HepG2 (cell line): ENCODE measurements at regions not wholly inside any gene's neighbourhood (a gene's known extent, or its start where the extent isn't known, plus 50 kb on each side); places are given as distances from the start of the nearest gene placed in this dataset.

Experiments used
- ATAC-seq: fragments of 200-7000 bp; cut with Tn5 transposase; 3 replicates; pipeline ENCODE4 v1.9.1; 2020; ENCODE audit warnings: mild to moderate bottlenecking, moderate library complexity
- BruUV-seq: library from RNA; stranded (reverse); fragments of 400-500 nt; replicated peaks from 2 replicates; lab custom pipeline; 2021; lab: Mats Ljungman, UMichigan
- CTCF ChIA-PET: fragments of 300-600 bp; formaldehyde crosslinking; extraction: SDS; loops from one replicate; lab custom pipeline; 2021; ENCODE audit warnings: low total read pairs, inconsistent platforms, low intra/inter-chr PET ratio; lab: Yijun Ruan, JAX
- POLR2A ChIA-PET: fragments of 350-600 bp; sonication (Branson Sonifier 250); formaldehyde crosslinking; loops from one replicate; lab custom pipeline; 2020; ENCODE audit warnings: antibody characterized with exemption, inconsistent platforms; lab: Yijun Ruan, JAX
- DNase-seq: peaks from one replicate; pipeline ENCODE4 v3.0.0-alpha.2; 2015; ENCODE audit warnings: low spot score
- FAIRE-seq: peaks from 3 replicates; lab custom pipeline; 2011; peaks lifted over from hg19 to GRCh38; lab: Jason Lieb, UNC
- H2AFZ ChIP-seq: one replicate; pipeline ENCODE4 v1.6.1; 2011; ENCODE audit warnings: low read length, inconsistent platforms
- H3K27ac ChIP-seq: fragments of 300-600 bp; 3 replicates; pipeline ENCODE4 v1.8.0; 2011; ENCODE audit warnings: mixed run types, mild to moderate bottlenecking, mixed read lengths, low read length, inconsistent platforms; ENCODE audit not compliant: insufficient read depth; ENCODE audit errors: extremely low read length
- H3K27me3 ChIP-seq, 2 experiments: fragments of 200-600 bp in 1 of 2; 2 replicates in 1 of 2; 3 replicates in 1 of 2; pipeline versions ENCODE4 v1.6.0 to v1.8.0; 2011; ENCODE audit warnings: low read length in 2 of 2, mild to moderate bottlenecking in 2 of 2, moderate library complexity in 2 of 2, inconsistent platforms in 1 of 2; ENCODE audit not compliant: insufficient read depth in 2 of 2, control insufficient read depth in 1 of 2
- H3K36me3 ChIP-seq, 2 experiments: fragments of 200-600 bp in 1 of 2; replicated peaks in 1 of 2; 2 replicates in 1 of 2; 3 replicates in 1 of 2; pipeline versions ENCODE4 v1.5.1 to v1.8.0; 2011; ENCODE audit warnings: low read length in 2 of 2, inconsistent platforms in 1 of 2; ENCODE audit not compliant: insufficient read depth in 2 of 2, control insufficient read depth in 1 of 2
- H3K4me1 ChIP-seq: 2 replicates; pipeline ENCODE4 v1.5.1; 2012; ENCODE audit warnings: low read length, inconsistent platforms; ENCODE audit not compliant: insufficient read depth
- H3K4me2 ChIP-seq: 2 replicates; pipeline ENCODE4 v1.6.0; 2011; ENCODE audit warnings: low read depth, low read length, inconsistent platforms
- H3K4me3 ChIP-seq, 3 experiments: fragments of 200-600 bp in 1 of 3; sonication (generic), shearing (Covaris generic) in 1 of 3; replicated peaks in 1 of 3; 2 replicates each; pipeline ENCODE4 v1.5.1; 2011 to 2016; ENCODE audit warnings: low read length in 3 of 3, inconsistent platforms in 2 of 3, low read depth in 2 of 3, mild to moderate bottlenecking in 2 of 3, control low read depth in 1 of 3, mixed read lengths in 1 of 3; ENCODE audit not compliant: insufficient read depth in 1 of 3
- H3K79me2 ChIP-seq: one replicate; pipeline ENCODE4 v1.6.1; 2011; ENCODE audit warnings: low read length, inconsistent platforms; ENCODE audit not compliant: insufficient read depth
- H3K9ac ChIP-seq: 2 replicates; pipeline ENCODE4 v1.6.0; 2011; ENCODE audit warnings: mild to moderate bottlenecking, low read depth, low read length, inconsistent platforms; ENCODE audit not compliant: insufficient read depth
- H3K9me3 ChIP-seq: 2 replicates; pipeline ENCODE4 v1.5.1; 2012; ENCODE audit warnings: mild to moderate bottlenecking, low read length
- H4K20me1 ChIP-seq: 2 replicates; pipeline ENCODE4 v1.6.0; 2011; ENCODE audit warnings: inconsistent platforms, mild to moderate bottlenecking, low read length, moderate library complexity; ENCODE audit not compliant: insufficient read depth
- HOXA5 ChIP-seq: sonication (generic); formaldehyde crosslinking; IDR thresholded peaks from 2 replicates; pipeline ENCODE4 v1.4.0; 2020; ENCODE audit warnings: missing genetic modification reagents
- JARID2 ChIP-seq: sonication (generic); formaldehyde crosslinking; IDR thresholded peaks from 2 replicates; pipeline ENCODE4 v1.8.1; 2023; ENCODE audit warnings: missing genetic modification reagents, inconsistent platforms; ENCODE audit not compliant: insufficient replicate concordance
- MAFK ChIP-seq, 2 experiments: IDR thresholded peaks in 1 of 2; conservative IDR thresholded peaks in 1 of 2; 2 replicates each; pipeline ENCODE4 v1.6.1; 2011; ENCODE audit warnings: improper control_type of control experiment in 2 of 2, low read length in 2 of 2
- SOX13 ChIP-seq, 3 experiments: fragments of 450-650 bp in 1 of 3; sonication (generic) in 1 of 3; formaldehyde crosslinking in 1 of 3; IDR thresholded peaks in 2 of 3; conservative IDR thresholded peaks in 1 of 3; 2 replicates each; pipeline versions ENCODE4 v1.5.0 to v1.6.1; 2016 to 2020; ENCODE audit warnings: antibody characterized with exemption in 1 of 3, mild to moderate bottlenecking in 1 of 3, missing compliant biosample characterization in 1 of 3, missing genetic modification reagents in 1 of 3, moderate library complexity in 1 of 3
- SOX6 ChIP-seq, 2 experiments: fragments of 450-650 bp in 1 of 2; sonication (generic) in 1 of 2; formaldehyde crosslinking in 1 of 2; IDR thresholded peaks; 2 replicates each; pipeline versions ENCODE4 v1.4.0 to v1.6.1; 2017 to 2020; ENCODE audit warnings: antibody characterized with exemption in 1 of 2, mild to moderate bottlenecking in 1 of 2, missing genetic modification reagents in 1 of 2
- WGBS: methylation state at CpG from one replicate; pipeline ENCODE4 v1.1.6; 2017; ENCODE audit warnings: low lambda C conversion rate; 5-methylcytosine and 5-hydroxymethylcytosine counted together
- in situ Hi-C: cut with HindIII; loops from 2 replicates; pipeline ENCODE4 v1.10.0; 2017; ENCODE audit warnings: low pct_unique_long_range_greater_than_20kb; ENCODE audit not compliant: extremely low pct_ligation_motif_present
- intact Hi-C: fragments of 100-400 bp; cut with micrococcal nuclease; formaldehyde crosslinking; loops from one replicate; pipeline ENCODE4 v1.10.0; 2022; ENCODE audit not compliant: unreplicated experiment
- TF ChIP-seq, protein P1 (sequence below): sonication (generic); formaldehyde crosslinking; IDR thresholded peaks from 2 replicates; pipeline ENCODE4 v1.4.0; 2020; ENCODE audit warnings: missing genetic modification reagents

DNA sequence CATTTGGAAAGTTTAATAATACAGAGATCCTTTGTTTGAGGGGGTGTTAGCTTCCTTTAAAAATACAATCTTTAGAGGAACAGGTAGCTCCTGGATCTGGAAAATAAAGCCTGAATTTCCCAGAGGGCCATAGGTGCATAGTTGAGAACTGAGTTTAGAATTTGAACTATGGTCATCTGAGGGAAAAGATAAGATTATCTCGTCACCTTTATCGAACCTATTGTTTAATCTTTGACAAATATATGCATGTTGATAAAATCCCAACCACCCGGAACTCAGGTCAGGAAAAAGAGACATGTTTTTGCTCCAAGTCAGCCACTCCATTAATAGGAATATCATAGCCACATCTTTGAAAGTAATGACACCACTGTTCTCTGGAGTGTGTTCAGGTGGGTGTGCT, 91.7 kb upstream of the FAM169A start:
- peaks cover 61% of the 10 kb centered on the region for H3K4me1 ChIP-seq
- WGBS = 12% methylated on average over 3 of the region's 3 CpGs
- no peak for TF ChIP-seq SOX6 (IDR thresholded peaks at IDR 0.05)
- 0 out of 2 replicates have a peak, but pooled peaks have one; percentile 15 for TF ChIP-seq SOX6 (CRISPR knock-in tag; IDR thresholded peaks at IDR 0.05)
- no peak for TF ChIP-seq JARID2
- no peak for TF ChIP-seq SOX13 (IDR thresholded peaks at IDR 0.05)
- TF ChIP-seq SOX13 (CRISPR knock-in tag; conservative IDR thresholded peaks at IDR 0.05 in 1 of 2, IDR thresholded peaks at IDR 0.05 in 1 of 2) = peak in 1 of 2 experiments; percentile 32; a peak in 1 of 4 replicates
- TF ChIP-seq HOXA5 (CRISPR knock-in tag) = no peak
- TF ChIP-seq, all 625 proteins: peak for 2
- Histone ChIP-seq H3K36me3 (no peaks in the 10 kb centered on the region), H3K79me2 (no peaks in the 10 kb centered on the region), H3K9ac (no peak overlapping the region), H3K27me3 (no peaks in the 10 kb centered on the region), H3K9me3 (no peaks in the 10 kb centered on the region; the same call in 1 of the 2 replicates), H4K20me1 (no peaks in the 10 kb centered on the region), H3K4me2 (no peak overlapping the region), H3K4me3 (no peak overlapping the region), H3K27ac (peak overlapping the region; percentile 20), H2AFZ (no peak overlapping the region)
- intact Hi-C loops (no loop called here), in situ Hi-C loops (no loop called here)
- no TSS peak for BruUV-seq
- no peak for FAIRE-seq
- no peak for ATAC-seq
- ChIA-PET CTCF (no interaction called here), POLR2A (no interaction called here)
- no peak for DNase-seq

GRCh38 chr5:74957029-74957784, 91.0 kb upstream of the FAM169A start:
- no TSS peak for BruUV-seq

More at GRCh38 chr5:74957029-74957784, 91.0 kb upstream of the FAM169A start:
- in situ Hi-C loops (no loop called here), intact Hi-C loops (no loop called here)
- no peaks in the 10 kb centered on the region for H4K20me1 ChIP-seq
- H3K4me1 ChIP-seq = peaks cover 68% of the 10 kb centered on the region
- no peak overlapping the region for H2AFZ ChIP-seq
- CTCF ChIA-PET = no interaction called here
- no peak overlapping the region for H3K9ac ChIP-seq
- DNase-seq (no peak), ATAC-seq (peak; percentile 23), FAIRE-seq (peak; percentile 15)
- H3K27ac ChIP-seq = peak overlapping the region; percentile 20
- TF ChIP-seq MAFK (conservative IDR thresholded peaks at IDR 0.05 in 1 of 2, IDR thresholded peaks at IDR 0.05 in 1 of 2; ENCODE audit: low read length in 2 of 2) = peak in 1 of 2 experiments; percentile 12; a peak in 1 of 4 replicates
- TF ChIP-seq, protein P1, sequence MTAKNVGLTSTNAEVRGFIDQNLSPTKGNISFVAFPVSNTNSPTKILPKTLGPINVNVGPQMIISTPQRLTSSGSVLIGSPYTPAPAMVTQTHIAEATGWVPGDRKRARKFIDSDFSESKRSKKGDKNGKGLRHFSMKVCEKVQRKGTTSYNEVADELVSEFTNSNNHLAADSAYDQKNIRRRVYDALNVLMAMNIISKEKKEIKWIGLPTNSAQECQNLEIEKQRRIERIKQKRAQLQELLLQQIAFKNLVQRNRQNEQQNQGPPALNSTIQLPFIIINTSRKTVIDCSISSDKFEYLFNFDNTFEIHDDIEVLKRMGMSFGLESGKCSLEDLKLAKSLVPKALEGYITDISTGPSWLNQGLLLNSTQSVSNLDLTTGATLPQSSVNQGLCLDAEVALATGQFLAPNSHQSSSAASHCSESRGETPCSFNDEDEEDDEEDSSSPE (CRISPR knock-in tag) = no peak
- POLR2A ChIA-PET = no interaction called here
- H3K27me3 ChIP-seq = no peaks in the 10 kb centered on the region
- no peak overlapping the region for H3K4me2 ChIP-seq
- no peaks in the 10 kb centered on the region for H3K79me2 ChIP-seq
- H3K4me3 ChIP-seq = no peak overlapping the region
- WGBS = 79% methylated on average over 5 of the region's 5 CpGs
- H3K9me3 ChIP-seq = no peaks in the 10 kb centered on the region; the same call in 1 of the 2 replicates
- no peaks in the 10 kb centered on the region for H3K36me3 ChIP-seq
